Central memory CD8-positive, alpha-beta T cell (primary cell): ENCODE measurements at regions not wholly inside any gene's neighbourhood (a gene's known extent, or its start where the extent isn't known, plus 50 kb on each side); places are given as distances from the start of the nearest gene placed in this dataset.

Experiments used
- ATAC-seq: fragments of 150-1000 bp; cut with Tn5 transposase; replicated peaks from 2 replicates; pipeline ENCODE4 v1.10.0; 2022; ENCODE audit warnings: mild to moderate bottlenecking, moderate FRiP score, moderate number of reproducible peaks; ENCODE audit not compliant: poor library complexity, severe bottlenecking; ENCODE audit errors: extremely low read depth
- DNase-seq, 2 donors: peaks; one replicate each; pipeline ENCODE4 v3.0.0; 2021; ENCODE audit warnings: low spot score in 2 of 2
- H3K27ac Mint-ChIP-seq: one replicate; pipeline ENCODE4 v1.8.0; 2022; ENCODE audit warnings: low read depth, mild to moderate bottlenecking, moderate library complexity, mixed read lengths
- H3K27me3 Mint-ChIP-seq: one replicate; pipeline ENCODE4 v1.8.0; 2022; ENCODE audit warnings: mixed read lengths
- H3K36me3 Mint-ChIP-seq: one replicate; pipeline ENCODE4 v1.8.0; 2022; ENCODE audit warnings: mild to moderate bottlenecking, moderate library complexity, mixed read lengths; ENCODE audit not compliant: insufficient read depth
- H3K4me1 Mint-ChIP-seq: one replicate; pipeline ENCODE4 v1.8.0; 2022; ENCODE audit warnings: mixed read lengths
- H3K4me3 Mint-ChIP-seq: one replicate; pipeline ENCODE4 v1.8.0; 2022; ENCODE audit warnings: mild to moderate bottlenecking, moderate library complexity, mixed read lengths
- H3K9me3 Mint-ChIP-seq: one replicate; pipeline ENCODE4 v1.8.0; 2022; ENCODE audit warnings: mixed read lengths

DNA sequence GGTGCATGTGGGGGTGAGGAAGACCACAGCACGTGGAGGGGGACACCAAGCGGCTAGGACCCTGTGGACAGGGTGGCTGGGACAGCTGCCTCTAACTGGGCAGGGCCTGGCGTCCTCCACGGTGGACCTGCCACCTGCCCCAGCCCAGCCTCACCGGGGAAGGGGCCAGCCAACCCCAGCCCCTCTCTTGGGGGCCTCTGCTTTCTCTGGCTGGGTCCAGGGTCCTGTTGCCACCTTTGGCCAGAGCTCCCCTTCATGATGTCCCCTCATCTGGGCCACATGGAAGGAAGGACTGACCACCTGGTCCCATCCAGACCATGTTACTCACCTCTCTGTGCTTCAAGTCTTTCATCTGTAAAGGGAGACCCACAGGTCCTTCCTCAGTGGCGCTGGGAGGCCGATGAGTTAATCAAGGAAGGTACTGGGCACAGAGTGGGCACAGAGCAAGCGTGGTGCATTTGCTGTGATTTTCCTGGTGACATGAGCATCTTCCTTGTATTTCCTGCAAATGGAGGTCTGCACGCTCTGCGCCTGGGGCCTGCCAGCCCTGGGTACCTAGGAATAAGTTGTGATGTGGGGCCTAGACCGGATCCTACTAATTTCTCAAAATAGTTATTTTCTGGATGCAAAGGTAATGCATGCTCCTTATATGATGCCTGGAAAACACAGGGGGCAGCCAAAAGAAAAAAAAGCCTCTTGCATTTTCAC lies 538.4 kb downstream of the TBC1D22A start:
- Mint-ChIP-seq H3K36me3 (no peaks in the 10 kb centered on the region), H3K9me3 (no peaks in the 10 kb centered on the region), H3K4me1 (no peaks in the 10 kb centered on the region), H3K27ac (no peak overlapping the region), H3K27me3 (peaks cover 19% of the 10 kb centered on the region), H3K4me3 (no peak overlapping the region)
- no peak for ATAC-seq
- DNase-seq = no peak

DNA sequence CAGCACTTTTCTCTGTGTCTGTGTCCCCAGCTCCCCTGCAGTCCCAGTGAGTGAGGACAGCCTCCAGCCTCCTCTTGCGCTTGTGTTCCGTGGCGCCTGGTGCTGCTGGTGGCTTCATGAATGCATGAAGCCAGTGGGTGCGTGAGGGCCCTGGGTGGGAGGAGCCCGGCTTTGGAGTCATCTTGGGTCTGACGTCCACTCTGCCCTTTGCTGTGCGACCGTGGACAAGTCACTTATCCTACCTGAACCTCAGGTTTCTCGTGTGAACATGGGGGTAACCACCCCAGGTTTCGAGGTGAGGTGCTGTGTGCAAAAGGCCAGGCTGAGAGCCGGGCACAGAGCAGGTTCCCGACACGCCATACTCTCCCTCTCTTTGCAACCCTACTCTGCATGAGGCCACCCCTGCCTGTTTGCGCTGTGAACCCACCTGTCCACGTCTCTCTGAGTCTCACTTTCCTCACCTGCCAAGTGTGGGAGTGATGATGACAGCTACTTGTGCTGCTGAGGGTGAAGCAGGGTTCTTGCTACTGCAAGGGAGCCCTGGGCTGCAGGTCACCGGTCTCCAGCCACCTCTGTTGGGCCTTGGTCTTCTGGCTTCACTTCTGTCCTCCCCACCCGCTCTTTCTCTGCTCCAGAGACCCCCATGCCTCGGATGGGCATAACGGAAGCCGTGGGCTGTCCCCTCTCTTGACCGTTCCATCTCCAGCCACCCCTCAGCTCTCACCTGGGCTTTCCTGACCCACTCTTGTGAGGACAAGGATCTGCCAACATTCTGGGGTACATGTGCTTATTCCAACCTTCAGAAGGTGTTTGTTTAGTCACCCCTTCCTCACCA lies 537.6 kb downstream of the TBC1D22A start:
- Mint-ChIP-seq H3K27ac (no peak overlapping the region), H3K36me3 (no peaks in the 10 kb centered on the region), H3K27me3 (peaks cover 25% of the 10 kb centered on the region), H3K9me3 (no peaks in the 10 kb centered on the region), H3K4me3 (no peak overlapping the region), H3K4me1 (no peaks in the 10 kb centered on the region)
- ATAC-seq (no peak), DNase-seq (no peak)

DNA sequence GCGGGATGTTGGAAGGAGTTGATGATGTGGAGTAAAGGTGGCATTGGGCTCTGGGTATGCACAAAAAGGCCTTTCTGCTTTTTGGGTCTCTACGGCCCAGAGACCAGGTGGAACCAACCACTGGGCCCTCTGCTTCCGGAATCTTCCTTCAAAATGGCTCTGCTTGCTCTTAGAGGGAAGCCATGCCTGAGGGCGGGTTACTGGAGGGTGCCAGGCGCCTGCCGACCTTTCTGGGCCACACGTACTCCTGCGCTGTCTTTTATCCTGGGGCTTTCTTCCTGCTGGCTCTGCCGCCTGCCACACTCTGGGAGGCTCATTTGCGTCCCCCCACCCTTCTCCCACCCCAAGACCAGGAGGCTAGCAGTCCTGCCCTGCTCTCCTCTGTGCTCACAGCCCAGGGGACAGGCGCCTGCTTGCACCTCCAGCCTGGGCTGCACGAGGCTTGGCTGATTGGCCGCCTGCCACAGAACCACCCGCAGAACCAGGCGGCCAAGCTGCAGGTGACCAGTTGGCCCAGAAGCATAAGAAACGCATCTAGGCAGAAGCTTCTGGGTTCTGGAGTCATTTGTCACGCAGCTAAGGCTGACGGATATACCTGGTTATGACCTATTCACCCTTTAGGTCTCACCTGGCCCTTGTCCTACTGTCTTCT lies 536.9 kb downstream of the TBC1D22A start:
- H3K27ac Mint-ChIP-seq = no peak overlapping the region
- DNase-seq = no peak
- no peaks in the 10 kb centered on the region for H3K9me3 Mint-ChIP-seq
- no peak for ATAC-seq
- no peak overlapping the region for H3K4me3 Mint-ChIP-seq
- H3K27me3 Mint-ChIP-seq = peaks cover 33% of the 10 kb centered on the region
- H3K4me1 Mint-ChIP-seq = no peaks in the 10 kb centered on the region
- no peaks in the 10 kb centered on the region for H3K36me3 Mint-ChIP-seq

DNA sequence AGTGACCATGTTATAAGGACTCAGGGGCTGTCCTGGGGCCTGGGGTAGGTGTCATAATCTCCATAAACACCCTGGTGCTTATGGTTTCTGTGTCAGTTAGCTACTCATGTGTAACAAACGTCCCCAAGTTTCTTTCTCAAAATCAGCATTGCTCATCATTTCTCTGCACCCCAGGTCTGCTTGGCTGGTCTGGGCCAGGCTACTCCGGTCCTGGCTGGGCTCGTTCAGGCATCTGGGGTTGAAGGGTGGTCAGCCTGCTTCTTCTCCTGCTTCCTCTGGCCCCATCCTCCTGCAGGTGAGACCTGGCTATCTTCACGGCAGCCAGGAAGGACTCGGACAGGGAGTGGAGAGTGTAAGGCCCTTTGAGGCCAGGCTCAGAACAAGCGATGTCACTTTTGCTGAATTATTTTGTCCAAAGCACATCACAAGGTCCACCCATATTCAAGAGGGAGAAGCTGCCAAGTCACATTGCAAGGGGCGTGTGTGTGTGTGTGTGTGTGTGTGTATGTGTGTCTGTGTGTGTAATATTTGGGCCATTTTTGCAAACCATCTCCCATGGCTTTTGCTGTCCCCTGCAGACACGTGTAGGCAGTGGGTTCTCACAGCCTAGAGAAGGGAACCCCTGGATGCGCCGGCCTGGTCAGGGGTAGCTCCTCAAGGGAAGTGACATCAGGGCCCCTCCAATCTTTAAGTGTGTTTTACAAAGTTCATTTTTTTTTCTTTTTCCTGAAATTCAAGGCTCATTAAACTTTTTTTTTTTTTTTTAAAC lies 535.8 kb downstream of the TBC1D22A start:
- ATAC-seq = no peak
- H3K36me3 Mint-ChIP-seq = no peaks in the 10 kb centered on the region
- DNase-seq = no peak
- peaks cover 44% of the 10 kb centered on the region for H3K27me3 Mint-ChIP-seq
- H3K4me1 Mint-ChIP-seq = no peaks in the 10 kb centered on the region
- no peaks in the 10 kb centered on the region for H3K9me3 Mint-ChIP-seq
- no peak overlapping the region for H3K4me3 Mint-ChIP-seq
- H3K27ac Mint-ChIP-seq = no peak overlapping the region

DNA sequence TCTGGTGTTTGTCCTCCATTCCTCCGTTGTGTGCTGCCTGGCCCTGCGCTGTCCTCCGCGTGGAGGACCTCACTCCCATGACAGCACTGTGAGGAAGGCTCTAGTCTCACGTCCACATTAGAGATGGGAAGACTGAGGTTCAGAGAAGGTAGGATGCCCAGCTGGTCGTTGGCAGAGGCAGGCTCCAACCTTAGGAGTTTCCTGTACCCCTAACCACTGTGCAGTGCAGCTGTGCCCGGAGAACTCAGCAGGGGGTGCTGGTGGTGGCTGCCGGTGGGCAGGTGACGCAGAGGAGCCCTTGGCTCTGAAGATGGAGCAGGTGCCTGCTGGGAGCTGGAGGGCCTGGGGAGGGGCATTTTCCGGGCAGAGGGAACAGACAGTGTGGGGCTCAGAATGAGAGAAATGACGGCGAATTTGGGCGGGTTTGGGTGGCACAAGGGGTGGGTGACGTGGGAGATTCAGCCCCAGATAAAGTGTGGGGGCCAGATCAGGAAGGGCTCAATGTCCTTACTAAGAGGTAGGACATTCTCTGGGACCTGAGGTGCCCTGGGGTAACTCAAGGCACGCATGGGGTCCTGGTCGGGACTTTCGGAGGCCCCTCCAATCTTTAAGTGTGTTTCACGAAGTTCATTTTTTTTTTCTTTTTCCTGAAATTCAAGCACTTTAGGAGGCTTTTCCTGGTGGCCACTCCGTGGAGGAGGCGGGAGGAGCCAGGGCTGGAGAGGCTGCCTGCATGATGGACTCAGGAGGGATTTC lies 535.0 kb downstream of the TBC1D22A start:
- Mint-ChIP-seq H3K4me1 (no peaks in the 10 kb centered on the region), H3K36me3 (no peaks in the 10 kb centered on the region), H3K27ac (no peak overlapping the region), H3K4me3 (no peak overlapping the region), H3K27me3 (peaks cover 48% of the 10 kb centered on the region), H3K9me3 (no peaks in the 10 kb centered on the region)
- no peak for ATAC-seq
- no peak for DNase-seq

DNA sequence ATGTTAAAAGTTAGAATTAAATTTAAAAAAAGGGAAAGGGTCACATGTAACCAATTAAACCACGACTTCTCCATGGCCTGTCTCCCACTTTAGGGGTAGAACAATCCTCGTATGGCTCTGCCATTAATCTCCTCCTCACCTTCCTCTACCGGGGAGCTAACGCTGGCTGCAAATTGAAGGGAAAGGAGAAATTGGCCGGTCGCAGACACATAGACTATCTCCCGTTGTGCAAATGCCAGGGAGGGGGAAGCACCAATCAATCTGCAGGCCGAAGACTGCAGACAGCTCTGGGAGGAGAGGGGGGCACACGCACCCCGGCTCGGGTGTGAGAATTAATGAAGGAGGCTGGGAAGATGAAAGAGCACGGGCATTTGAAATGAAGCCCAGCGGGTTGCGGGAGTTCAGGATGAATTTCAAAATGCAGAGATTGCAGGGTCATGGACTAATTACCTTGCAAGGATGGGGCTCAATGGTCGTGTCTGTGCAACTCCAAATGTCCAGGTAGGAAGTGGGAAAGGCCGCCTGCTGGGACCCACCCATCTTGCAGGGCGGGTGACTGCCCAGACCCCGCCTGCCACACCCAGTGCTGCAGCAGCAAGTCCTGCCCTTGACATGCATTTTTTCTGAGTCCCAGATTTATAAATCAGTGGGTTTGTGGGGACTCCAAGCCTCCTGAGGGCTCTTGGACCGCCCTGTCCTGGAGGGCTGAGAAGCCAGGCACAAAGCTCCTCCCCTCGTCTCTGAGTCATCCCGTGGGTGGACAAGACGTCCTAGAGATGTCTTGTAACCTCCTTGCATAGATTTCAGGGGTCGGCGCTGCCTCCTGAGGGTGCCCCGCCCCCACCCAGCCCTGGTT lies 534.2 kb downstream of the TBC1D22A start:
- peaks cover 48% of the 10 kb centered on the region for H3K27me3 Mint-ChIP-seq
- DNase-seq = no peak
- H3K4me3 Mint-ChIP-seq = no peak overlapping the region
- no peaks in the 10 kb centered on the region for H3K9me3 Mint-ChIP-seq
- no peaks in the 10 kb centered on the region for H3K4me1 Mint-ChIP-seq
- no peak for ATAC-seq
- H3K36me3 Mint-ChIP-seq = no peaks in the 10 kb centered on the region
- H3K27ac Mint-ChIP-seq = no peak overlapping the region

DNA sequence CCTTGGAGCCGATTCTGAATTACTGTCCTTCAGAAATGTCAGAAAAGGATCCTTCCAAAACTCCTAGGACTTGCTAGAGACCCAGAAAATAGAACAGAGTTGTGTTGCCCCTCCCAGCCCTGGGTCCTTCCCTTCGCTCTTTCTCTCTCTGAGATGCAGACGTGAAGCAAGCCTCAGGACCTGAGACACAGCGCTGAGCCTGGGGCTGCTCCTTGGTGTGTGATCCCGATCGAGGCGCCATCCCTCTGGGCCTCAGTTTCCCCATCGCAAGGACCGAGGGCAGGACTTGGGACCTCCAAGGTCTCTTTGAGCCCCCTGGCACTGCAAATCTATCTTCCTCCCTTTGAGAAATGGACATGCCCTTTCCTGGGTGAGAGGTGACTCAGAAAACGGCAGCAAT lies 533.5 kb downstream of the TBC1D22A start:
- Mint-ChIP-seq H3K27me3 (peaks cover 48% of the 10 kb centered on the region), H3K27ac (no peak overlapping the region), H3K4me1 (no peaks in the 10 kb centered on the region), H3K9me3 (no peaks in the 10 kb centered on the region), H3K4me3 (no peak overlapping the region), H3K36me3 (no peaks in the 10 kb centered on the region)
- ATAC-seq (no peak), DNase-seq (no peak)

DNA sequence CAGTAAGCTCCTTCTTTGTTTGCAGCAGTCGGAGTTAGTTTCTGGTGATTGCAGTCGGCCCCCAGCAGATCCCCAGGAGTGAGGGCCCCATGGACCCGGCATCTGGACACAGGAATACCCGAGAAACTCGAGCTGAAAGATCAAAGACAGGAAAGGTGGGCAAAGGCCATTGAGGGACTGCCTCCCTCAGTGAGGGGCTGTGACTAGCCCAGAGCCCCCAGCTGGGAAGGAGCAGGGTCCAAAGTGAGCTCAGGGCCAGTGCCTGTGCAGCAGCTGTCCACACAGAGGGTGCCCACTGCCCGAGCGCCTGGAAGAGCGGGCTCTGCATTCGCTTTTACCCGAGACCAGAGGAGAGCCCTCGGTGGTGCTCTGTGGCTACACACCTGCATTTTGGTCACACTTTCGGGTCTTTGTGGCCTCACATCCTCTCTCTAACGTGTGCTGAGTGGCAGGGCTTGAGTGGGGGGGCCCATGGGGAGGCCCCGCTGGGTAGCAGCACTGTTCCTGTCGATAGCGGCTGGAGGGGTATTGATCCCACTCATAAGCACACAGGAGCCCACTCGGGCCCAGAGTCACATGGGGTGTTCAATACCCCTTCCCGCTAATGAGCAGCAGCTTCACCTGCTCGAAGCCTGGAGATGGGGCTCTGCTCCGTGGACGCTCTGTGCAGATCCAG lies 532.9 kb downstream of the TBC1D22A start:
- no peak overlapping the region for H3K4me3 Mint-ChIP-seq
- DNase-seq (no peak), ATAC-seq (no peak)
- H3K36me3 Mint-ChIP-seq = no peaks in the 10 kb centered on the region
- no peak overlapping the region for H3K27ac Mint-ChIP-seq
- no peaks in the 10 kb centered on the region for H3K9me3 Mint-ChIP-seq
- H3K4me1 Mint-ChIP-seq = no peaks in the 10 kb centered on the region
- peaks cover 48% of the 10 kb centered on the region for H3K27me3 Mint-ChIP-seq

DNA sequence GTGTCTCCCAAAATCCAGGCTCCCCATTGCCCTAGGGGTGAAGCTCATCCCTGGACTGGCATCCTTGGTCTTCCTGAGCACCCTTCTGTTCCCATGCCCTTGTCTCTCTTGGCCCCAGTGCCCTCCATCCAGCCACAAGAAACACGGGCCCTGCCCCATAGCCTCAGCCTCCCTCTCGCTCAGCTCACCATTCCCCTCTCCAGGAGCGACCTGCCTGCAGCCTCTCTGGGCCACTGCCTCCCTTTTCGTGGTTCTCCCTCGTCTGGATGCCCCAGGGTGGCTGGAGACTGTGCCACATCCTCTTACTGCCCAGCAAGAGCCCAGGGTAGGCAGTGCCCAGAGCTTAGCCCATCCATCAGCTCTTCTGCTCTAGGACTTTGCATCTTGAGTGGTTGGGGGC lies 532.1 kb downstream of the TBC1D22A start:
- ATAC-seq (no peak), DNase-seq (no peak)
- H3K4me1 Mint-ChIP-seq = no peaks in the 10 kb centered on the region
- H3K36me3 Mint-ChIP-seq = no peaks in the 10 kb centered on the region
- H3K27ac Mint-ChIP-seq = no peak overlapping the region
- no peak overlapping the region for H3K4me3 Mint-ChIP-seq
- no peaks in the 10 kb centered on the region for H3K9me3 Mint-ChIP-seq
- H3K27me3 Mint-ChIP-seq = peaks cover 49% of the 10 kb centered on the region

DNA sequence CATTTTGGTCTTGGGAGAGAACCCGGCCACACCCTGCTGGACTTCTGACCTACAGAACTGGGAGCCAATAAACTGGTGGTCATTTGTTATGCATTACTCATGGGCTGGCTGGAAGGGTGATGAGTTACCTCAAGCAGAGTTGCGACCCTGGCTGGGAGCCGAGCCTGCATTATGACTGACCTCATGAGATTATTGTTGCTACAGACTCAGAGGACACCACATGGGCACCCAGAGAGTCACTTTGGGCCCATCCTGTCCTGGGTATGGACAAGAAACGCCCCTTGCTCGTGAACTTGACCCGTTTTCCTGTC lies 531.7 kb downstream of the TBC1D22A start:
- Mint-ChIP-seq H3K4me1 (no peaks in the 10 kb centered on the region), H3K9me3 (no peaks in the 10 kb centered on the region), H3K4me3 (no peak overlapping the region), H3K36me3 (no peaks in the 10 kb centered on the region), H3K27ac (no peak overlapping the region), H3K27me3 (peaks cover 53% of the 10 kb centered on the region)
- ATAC-seq (no peak), DNase-seq (no peak)
